Neutrophil (primary cell): ENCODE measurements at regions not wholly inside any gene's neighbourhood (a gene's known extent, or its start where the extent isn't known, plus 50 kb on each side); places are given as distances from the start of the nearest gene placed in this dataset.

ENCODE experiments used
- H3K27ac ChIP-seq: fragments of 200-600 bp; sonication (generic); 2 replicates; pipeline ENCODE4 v1.5.1; 2016; ENCODE audit warnings: mild to moderate bottlenecking, moderate library complexity
- H3K27me3 ChIP-seq: fragments of 200-600 bp; sonication (generic); 2 replicates; pipeline ENCODE4 v1.6.0; 2016; ENCODE audit warnings: mild to moderate bottlenecking
- H3K36me3 ChIP-seq: fragments of 200-600 bp; sonication (generic); 2 replicates; pipeline ENCODE4 v1.5.1; 2017
- H3K4me1 ChIP-seq, 2 experiments: fragments of 200-600 bp in 1 of 2; sonication (generic) in 1 of 2; 1 replicate in 1 of 2; 2 replicates in 1 of 2; pipeline versions ENCODE4 v1.5.1 to v1.6.1; 2013 to 2016; ENCODE audit warnings: low read depth in 1 of 2, low read length in 1 of 2, mild to moderate bottlenecking in 1 of 2, moderate library complexity in 1 of 2; ENCODE audit not compliant: control insufficient read depth in 1 of 2, insufficient read depth in 1 of 2
- H3K4me3 ChIP-seq, 2 experiments: fragments of 200-600 bp in 1 of 2; sonication (generic) in 1 of 2; 1 replicate in 1 of 2; 2 replicates in 1 of 2; pipeline ENCODE4 v1.5.1; 2013 to 2016; ENCODE audit warnings: low read depth in 1 of 2, low read length in 1 of 2, mild to moderate bottlenecking in 1 of 2, moderate library complexity in 1 of 2
- H3K9me3 ChIP-seq: fragments of 200-600 bp; sonication (generic); 2 replicates; pipeline ENCODE4 v1.5.1; 2016
- TF ChIP-seq, protein P1 (sequence below): fragments of 200-600 bp; sonication (generic); IDR thresholded peaks from 2 replicates; pipeline ENCODE4 v1.5.1; 2016; ENCODE audit warnings: antibody characterized with exemption

- Histone ChIP-seq H3K36me3 (no peaks in the 10 kb centered on the region), H3K9me3 (no peaks in the 10 kb centered on the region), H3K4me1 (no peaks in the 10 kb centered on the region), H3K27ac (no peak overlapping the region), H3K4me3 (no peak overlapping the region), H3K27me3 (no peaks in the 10 kb centered on the region)
- TF ChIP-seq, protein P1, sequence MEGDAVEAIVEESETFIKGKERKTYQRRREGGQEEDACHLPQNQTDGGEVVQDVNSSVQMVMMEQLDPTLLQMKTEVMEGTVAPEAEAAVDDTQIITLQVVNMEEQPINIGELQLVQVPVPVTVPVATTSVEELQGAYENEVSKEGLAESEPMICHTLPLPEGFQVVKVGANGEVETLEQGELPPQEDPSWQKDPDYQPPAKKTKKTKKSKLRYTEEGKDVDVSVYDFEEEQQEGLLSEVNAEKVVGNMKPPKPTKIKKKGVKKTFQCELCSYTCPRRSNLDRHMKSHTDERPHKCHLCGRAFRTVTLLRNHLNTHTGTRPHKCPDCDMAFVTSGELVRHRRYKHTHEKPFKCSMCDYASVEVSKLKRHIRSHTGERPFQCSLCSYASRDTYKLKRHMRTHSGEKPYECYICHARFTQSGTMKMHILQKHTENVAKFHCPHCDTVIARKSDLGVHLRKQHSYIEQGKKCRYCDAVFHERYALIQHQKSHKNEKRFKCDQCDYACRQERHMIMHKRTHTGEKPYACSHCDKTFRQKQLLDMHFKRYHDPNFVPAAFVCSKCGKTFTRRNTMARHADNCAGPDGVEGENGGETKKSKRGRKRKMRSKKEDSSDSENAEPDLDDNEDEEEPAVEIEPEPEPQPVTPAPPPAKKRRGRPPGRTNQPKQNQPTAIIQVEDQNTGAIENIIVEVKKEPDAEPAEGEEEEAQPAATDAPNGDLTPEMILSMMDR, result no peak
These were observed 274.2 kb upstream of the KAZN start for GRCh38 chr1:14324248-14324630.

DNA sequence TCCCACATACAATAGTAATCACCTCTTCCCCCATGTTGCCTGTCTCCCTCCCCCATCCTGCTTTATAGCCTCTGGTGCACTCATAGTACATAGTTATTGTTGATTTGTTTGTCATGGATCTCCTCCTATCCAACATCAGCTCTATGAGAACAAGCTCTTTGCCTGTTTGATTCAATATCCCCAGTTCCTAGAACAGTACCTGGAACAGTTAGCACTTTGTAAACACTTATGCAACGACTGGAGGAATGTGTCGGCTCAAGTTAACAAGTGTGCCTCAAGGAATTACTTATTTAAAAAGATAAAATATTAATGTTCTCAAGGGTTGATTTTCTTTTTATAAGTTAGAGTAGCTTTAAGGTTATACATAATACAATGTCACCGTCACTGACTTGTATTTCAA is 271.6 kb upstream of the KAZN start:
- H3K9me3 ChIP-seq, result no peaks in the 10 kb centered on the region
- no peak overlapping the region for H3K27ac ChIP-seq
- H3K27me3 ChIP-seq, result no peaks in the 10 kb centered on the region
- no peak overlapping the region for H3K4me3 ChIP-seq
- H3K36me3 ChIP-seq, result no peaks in the 10 kb centered on the region
- no peaks in the 10 kb centered on the region for H3K4me1 ChIP-seq
- TF ChIP-seq, protein P1, result no peak

GRCh38 chr1:14328685-14329084 is 269.8 kb upstream of the KAZN start:
- H3K27ac ChIP-seq, result no peak overlapping the region
- H3K9me3 ChIP-seq, result no peaks in the 10 kb centered on the region
- H3K36me3 ChIP-seq, result no peaks in the 10 kb centered on the region
- TF ChIP-seq, protein P1, result no peak
- H3K4me1 ChIP-seq, result no peaks in the 10 kb centered on the region
- H3K27me3 ChIP-seq, result no peaks in the 10 kb centered on the region
- no peak overlapping the region for H3K4me3 ChIP-seq

- Histone ChIP-seq H3K4me1 (no peaks in the 10 kb centered on the region), H3K4me3 (no peak overlapping the region), H3K27ac (no peak overlapping the region), H3K27me3 (no peaks in the 10 kb centered on the region), H3K36me3 (no peaks in the 10 kb centered on the region), H3K9me3 (no peaks in the 10 kb centered on the region)
- TF ChIP-seq, protein P1, result no peak
These were observed 266.3 kb upstream of the KAZN start for GRCh38 chr1:14332158-14332557.

DNA sequence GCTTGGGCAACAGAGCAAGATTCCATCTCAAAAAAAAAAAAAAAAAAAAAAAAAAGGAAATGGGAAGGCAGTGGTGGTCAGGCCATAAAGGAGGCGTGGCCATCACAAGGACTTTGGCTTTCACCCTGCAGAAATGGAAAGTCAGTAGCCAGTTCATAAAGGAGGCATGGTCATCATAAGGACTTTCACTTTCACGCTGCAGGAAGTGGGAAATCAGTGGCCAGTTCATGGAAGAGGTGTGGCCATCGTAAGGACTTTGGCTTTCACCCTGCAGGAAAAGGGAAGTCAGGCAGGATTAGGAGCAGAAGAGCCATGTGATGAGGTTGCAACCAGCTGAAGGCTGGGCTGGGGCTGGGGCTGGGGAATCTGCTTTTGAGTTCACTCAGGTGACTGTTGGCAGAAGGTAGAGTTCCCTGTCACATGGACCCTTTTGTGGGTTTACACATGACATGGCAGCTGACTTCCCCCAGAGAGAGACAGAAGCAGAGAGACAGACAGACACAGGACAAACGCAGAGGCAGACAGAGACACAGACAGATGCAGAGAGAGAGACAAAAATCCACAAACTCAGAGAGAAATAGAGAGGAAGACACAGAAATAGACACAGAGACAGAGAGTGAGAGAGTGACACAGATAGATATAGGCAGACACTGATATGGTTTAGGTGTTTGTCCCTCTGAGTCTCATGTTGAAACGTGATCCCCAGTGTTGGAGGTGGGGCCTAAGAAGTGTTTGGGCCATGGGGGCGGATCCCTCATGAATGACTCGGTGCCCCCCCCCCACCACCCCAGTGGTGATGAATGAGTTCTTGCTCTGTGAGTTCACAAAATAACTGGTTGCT is 263.9 kb upstream of the KAZN start:
- TF ChIP-seq, protein P1, result no peak
- H3K9me3 ChIP-seq, result no peaks in the 10 kb centered on the region
- H3K36me3 ChIP-seq, result no peaks in the 10 kb centered on the region
- H3K4me3 ChIP-seq, result no peak overlapping the region
- H3K27me3 ChIP-seq, result no peaks in the 10 kb centered on the region
- no peak overlapping the region for H3K27ac ChIP-seq
- H3K4me1 ChIP-seq, result no peaks in the 10 kb centered on the region
